ENCODE measurements at regions not wholly inside any gene's neighbourhood (a gene's known extent, or its start where the extent isn't known, plus 50 kb on each side); places are given as distances from the start of the nearest gene placed in this dataset.

- 85 to 95% (median 90%) methylated on average over 1 of the region's 1 CpG for WGBS, 3 donors
- no peak for FAIRE-seq
- H3K4me1 ChIP-seq (ENCODE audit: control insufficient read depth in 3 of 3, insufficient read depth in 2 of 3, low read depth in 1 of 3, low read length in 2 of 3) = peaks cover 0 to 5% (median 0%) of the 10 kb centered on the region in 3 donors
Observed at GRCh38 chr4:124529131-124529530, 183.4 kb downstream of the ANKRD50 start.

GRCh38 chr4:124530464-124531077 lies 182.0 kb downstream of the ANKRD50 start:
- DNase-seq (peak; percentile 71 to 89), FAIRE-seq (no peak)
- WGBS, 3 donors = 25 to 58% (median 43%) methylated on average over 5 of the region's 5 CpGs
- no peaks in the 10 kb centered on the region for H3K9me3 ChIP-seq (ENCODE audit: control insufficient read depth in 2 of 2, insufficient read depth in 1 of 2, low read depth in 1 of 2, low read length in 1 of 2)
- H3K4me3 ChIP-seq (ENCODE audit: low read depth in 1 of 3, low read length in 3 of 3) = no peak overlapping the region
- peaks cover 0 to 6% (median 0%) of the 10 kb centered on the region in 3 donors for H3K4me1 ChIP-seq (ENCODE audit: control insufficient read depth in 3 of 3, insufficient read depth in 2 of 3, low read depth in 1 of 3, low read length in 2 of 3)
- peak overlapping the region in 1 of 3 donors; percentile 10 for H3K27ac ChIP-seq (ENCODE audit: low read depth in 1 of 3, low read length in 2 of 3)
- H3K27me3 ChIP-seq (ENCODE audit: control insufficient read depth in 3 of 3, insufficient read depth in 3 of 3, low read length in 3 of 3) = no peaks in the 10 kb centered on the region
- no peaks in the 10 kb centered on the region for H3K36me3 ChIP-seq (ENCODE audit: control insufficient read depth in 3 of 3, insufficient read depth in 2 of 3, low read depth in 1 of 3, low read length in 3 of 3)

More at GRCh38 chr4:124529131-124529530, 183.4 kb downstream of the ANKRD50 start:
- Histone ChIP-seq H3K27ac (ENCODE audit: low read depth in 1 of 3, low read length in 2 of 3) (no peak overlapping the region), H3K4me3 (ENCODE audit: low read depth in 1 of 3, low read length in 3 of 3) (no peak overlapping the region), H3K27me3 (ENCODE audit: control insufficient read depth in 3 of 3, insufficient read depth in 3 of 3, low read length in 3 of 3) (no peaks in the 10 kb centered on the region), H3K36me3 (ENCODE audit: control insufficient read depth in 3 of 3, insufficient read depth in 2 of 3, low read depth in 1 of 3, low read length in 3 of 3) (no peaks in the 10 kb centered on the region), H3K9me3 (ENCODE audit: control insufficient read depth in 2 of 2, insufficient read depth in 1 of 2, low read depth in 1 of 2, low read length in 1 of 2) (no peaks in the 10 kb centered on the region)
- DNase-seq = no peak

GRCh38 chr4:124534131-124534530 lies 178.4 kb downstream of the ANKRD50 start:
- peaks cover 0 to 10% (median 0%) of the 10 kb centered on the region in 3 donors for H3K4me1 ChIP-seq (ENCODE audit: control insufficient read depth in 3 of 3, insufficient read depth in 2 of 3, low read depth in 1 of 3, low read length in 2 of 3)
- 83 to 95% (median 83%) methylated on average over 2 of the region's 2 CpGs for WGBS, 3 donors

GRCh38 chr4:124535003-124535402 lies 177.5 kb downstream of the ANKRD50 start:
- H3K4me3 ChIP-seq (ENCODE audit: low read depth in 1 of 3, low read length in 3 of 3) = no peak overlapping the region
- H3K27ac ChIP-seq (ENCODE audit: low read depth in 1 of 3, low read length in 2 of 3) = no peak overlapping the region
- no peaks in the 10 kb centered on the region for H3K9me3 ChIP-seq (ENCODE audit: control insufficient read depth in 2 of 2, insufficient read depth in 1 of 2, low read depth in 1 of 2, low read length in 1 of 2)
- 89 to 100% (median 94%) methylated on average over 1 of the region's 1 CpG for WGBS, 3 donors
- no peaks in the 10 kb centered on the region for H3K27me3 ChIP-seq (ENCODE audit: control insufficient read depth in 3 of 3, insufficient read depth in 3 of 3, low read length in 3 of 3)
- peaks cover 0 to 10% (median 0%) of the 10 kb centered on the region in 3 donors for H3K4me1 ChIP-seq (ENCODE audit: control insufficient read depth in 3 of 3, insufficient read depth in 2 of 3, low read depth in 1 of 3, low read length in 2 of 3)
- FAIRE-seq (no peak), DNase-seq (no peak)
- no peaks in the 10 kb centered on the region for H3K36me3 ChIP-seq (ENCODE audit: control insufficient read depth in 3 of 3, insufficient read depth in 2 of 3, low read depth in 1 of 3, low read length in 3 of 3)

More at GRCh38 chr4:124534131-124534530, 178.4 kb downstream of the ANKRD50 start:
- no peaks in the 10 kb centered on the region for H3K36me3 ChIP-seq (ENCODE audit: control insufficient read depth in 3 of 3, insufficient read depth in 2 of 3, low read depth in 1 of 3, low read length in 3 of 3)
- no peaks in the 10 kb centered on the region for H3K27me3 ChIP-seq (ENCODE audit: control insufficient read depth in 3 of 3, insufficient read depth in 3 of 3, low read length in 3 of 3)
- no peaks in the 10 kb centered on the region for H3K9me3 ChIP-seq (ENCODE audit: control insufficient read depth in 2 of 2, insufficient read depth in 1 of 2, low read depth in 1 of 2, low read length in 1 of 2)
- no peak overlapping the region for H3K4me3 ChIP-seq (ENCODE audit: low read depth in 1 of 3, low read length in 3 of 3)
- FAIRE-seq (no peak), DNase-seq (no peak)
- H3K27ac ChIP-seq (ENCODE audit: low read depth in 1 of 3, low read length in 2 of 3) = no peak overlapping the region

- no peak overlapping the region for H3K4me3 ChIP-seq (ENCODE audit: low read depth in 1 of 3, low read length in 3 of 3)
- H3K27ac ChIP-seq (ENCODE audit: low read depth in 1 of 3, low read length in 2 of 3) = no peak overlapping the region
- 65 to 71% (median 70%) methylated on average over 4 of the region's 4 CpGs for WGBS, 3 donors
- no peaks in the 10 kb centered on the region for H3K9me3 ChIP-seq (ENCODE audit: control insufficient read depth in 2 of 2, insufficient read depth in 1 of 2, low read depth in 1 of 2, low read length in 1 of 2)
- DNase-seq (peak in 1 of 2 donors; percentile 57), FAIRE-seq (no peak)
- peaks cover 0 to 8% (median 0%) of the 10 kb centered on the region in 3 donors for H3K4me1 ChIP-seq (ENCODE audit: control insufficient read depth in 3 of 3, insufficient read depth in 2 of 3, low read depth in 1 of 3, low read length in 2 of 3)
- H3K27me3 ChIP-seq (ENCODE audit: control insufficient read depth in 3 of 3, insufficient read depth in 3 of 3, low read length in 3 of 3) = no peaks in the 10 kb centered on the region
- H3K36me3 ChIP-seq (ENCODE audit: control insufficient read depth in 3 of 3, insufficient read depth in 2 of 3, low read depth in 1 of 3, low read length in 3 of 3) = no peaks in the 10 kb centered on the region
Observed at GRCh38 chr4:124536946-124537345, 175.6 kb downstream of the ANKRD50 start.

GRCh38 chr4:124537971-124538370 lies 174.6 kb downstream of the ANKRD50 start:
- H3K27ac ChIP-seq (ENCODE audit: low read depth in 1 of 3, low read length in 2 of 3) = no peak overlapping the region
- no peaks in the 10 kb centered on the region for H3K27me3 ChIP-seq (ENCODE audit: control insufficient read depth in 3 of 3, insufficient read depth in 3 of 3, low read length in 3 of 3)
- H3K4me1 ChIP-seq (ENCODE audit: control insufficient read depth in 3 of 3, insufficient read depth in 2 of 3, low read depth in 1 of 3, low read length in 2 of 3) = peaks cover 0 to 8% (median 0%) of the 10 kb centered on the region in 3 donors
- H3K9me3 ChIP-seq (ENCODE audit: control insufficient read depth in 2 of 2, insufficient read depth in 1 of 2, low read depth in 1 of 2, low read length in 1 of 2) = no peaks in the 10 kb centered on the region
- DNase-seq (no peak), FAIRE-seq (no peak)
- H3K4me3 ChIP-seq (ENCODE audit: low read depth in 1 of 3, low read length in 3 of 3) = no peak overlapping the region
- no peaks in the 10 kb centered on the region for H3K36me3 ChIP-seq (ENCODE audit: control insufficient read depth in 3 of 3, insufficient read depth in 2 of 3, low read depth in 1 of 3, low read length in 3 of 3)

GRCh38 chr4:124540014-124540413 lies 172.5 kb downstream of the ANKRD50 start:
- H3K9me3 ChIP-seq (ENCODE audit: control insufficient read depth in 2 of 2, insufficient read depth in 1 of 2, low read depth in 1 of 2, low read length in 1 of 2) = no peaks in the 10 kb centered on the region
- no peak overlapping the region for H3K4me3 ChIP-seq (ENCODE audit: low read depth in 1 of 3, low read length in 3 of 3)
- 72 to 81% (median 78%) methylated on average over 3 of the region's 3 CpGs for WGBS, 3 donors
- peaks cover 0 to 4% (median 0%) of the 10 kb centered on the region in 3 donors for H3K4me1 ChIP-seq (ENCODE audit: control insufficient read depth in 3 of 3, insufficient read depth in 2 of 3, low read depth in 1 of 3, low read length in 2 of 3)
- FAIRE-seq = no peak
- no peaks in the 10 kb centered on the region for H3K27me3 ChIP-seq (ENCODE audit: control insufficient read depth in 3 of 3, insufficient read depth in 3 of 3, low read length in 3 of 3)
- H3K36me3 ChIP-seq (ENCODE audit: control insufficient read depth in 3 of 3, insufficient read depth in 2 of 3, low read depth in 1 of 3, low read length in 3 of 3) = no peaks in the 10 kb centered on the region
- H3K27ac ChIP-seq (ENCODE audit: low read depth in 1 of 3, low read length in 2 of 3) = no peak overlapping the region
- no peak for DNase-seq

- no peaks in the 10 kb centered on the region for H3K9me3 ChIP-seq (ENCODE audit: control insufficient read depth in 2 of 2, insufficient read depth in 1 of 2, low read depth in 1 of 2, low read length in 1 of 2)
- H3K36me3 ChIP-seq (ENCODE audit: control insufficient read depth in 3 of 3, insufficient read depth in 2 of 3, low read depth in 1 of 3, low read length in 3 of 3) = no peaks in the 10 kb centered on the region
- no peaks in the 10 kb centered on the region for H3K27me3 ChIP-seq (ENCODE audit: control insufficient read depth in 3 of 3, insufficient read depth in 3 of 3, low read length in 3 of 3)
- no peak overlapping the region for H3K27ac ChIP-seq (ENCODE audit: low read depth in 1 of 3, low read length in 2 of 3)
- peaks cover 0 to 4% (median 0%) of the 10 kb centered on the region in 3 donors for H3K4me1 ChIP-seq (ENCODE audit: control insufficient read depth in 3 of 3, insufficient read depth in 2 of 3, low read depth in 1 of 3, low read length in 2 of 3)
- 62 to 79% (median 63%) methylated on average over 4 of the region's 4 CpGs for WGBS, 3 donors
- DNase-seq (peak in 1 of 2 donors; percentile 39), FAIRE-seq (peak; percentile 33)
- no peak overlapping the region for H3K4me3 ChIP-seq (ENCODE audit: low read depth in 1 of 3, low read length in 3 of 3)
Observed at GRCh38 chr4:124541652-124542420, 170.7 kb downstream of the ANKRD50 start.

All from small intestine (tissue), 7 donors.